ENCODE measurements at regions not wholly inside any gene's neighbourhood (a gene's known extent, or its start where the extent isn't known, plus 50 kb on each side); places are given as distances from the start of the nearest gene placed in this dataset.

DNA sequence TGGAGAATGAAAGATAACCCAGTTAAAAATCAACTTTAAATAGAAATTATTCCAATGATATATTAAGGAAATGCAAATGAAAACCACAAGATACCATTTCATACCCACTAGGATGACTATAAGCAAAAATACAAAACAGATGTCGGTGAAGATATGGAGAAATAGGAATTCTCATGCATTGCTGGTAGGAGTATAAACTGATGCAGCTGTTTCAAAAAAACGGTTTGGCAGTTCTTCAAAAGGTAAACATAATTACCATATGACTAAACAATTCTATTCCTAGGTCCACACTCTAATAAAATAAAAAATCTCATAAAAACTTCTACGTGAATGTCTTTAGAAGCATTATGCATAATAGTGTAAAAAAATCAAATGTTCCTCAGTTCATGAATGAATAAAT is 763.3 kb upstream of the BRINP3 start:
- TF ChIP-seq, protein P1, sequence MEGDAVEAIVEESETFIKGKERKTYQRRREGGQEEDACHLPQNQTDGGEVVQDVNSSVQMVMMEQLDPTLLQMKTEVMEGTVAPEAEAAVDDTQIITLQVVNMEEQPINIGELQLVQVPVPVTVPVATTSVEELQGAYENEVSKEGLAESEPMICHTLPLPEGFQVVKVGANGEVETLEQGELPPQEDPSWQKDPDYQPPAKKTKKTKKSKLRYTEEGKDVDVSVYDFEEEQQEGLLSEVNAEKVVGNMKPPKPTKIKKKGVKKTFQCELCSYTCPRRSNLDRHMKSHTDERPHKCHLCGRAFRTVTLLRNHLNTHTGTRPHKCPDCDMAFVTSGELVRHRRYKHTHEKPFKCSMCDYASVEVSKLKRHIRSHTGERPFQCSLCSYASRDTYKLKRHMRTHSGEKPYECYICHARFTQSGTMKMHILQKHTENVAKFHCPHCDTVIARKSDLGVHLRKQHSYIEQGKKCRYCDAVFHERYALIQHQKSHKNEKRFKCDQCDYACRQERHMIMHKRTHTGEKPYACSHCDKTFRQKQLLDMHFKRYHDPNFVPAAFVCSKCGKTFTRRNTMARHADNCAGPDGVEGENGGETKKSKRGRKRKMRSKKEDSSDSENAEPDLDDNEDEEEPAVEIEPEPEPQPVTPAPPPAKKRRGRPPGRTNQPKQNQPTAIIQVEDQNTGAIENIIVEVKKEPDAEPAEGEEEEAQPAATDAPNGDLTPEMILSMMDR (conservative IDR thresholded peaks at IDR 0.05; ENCODE audit: low read depth, low read length) = no peak
- TF ChIP-seq RCOR1 (IDR thresholded peaks at IDR 0.05; ENCODE audit: insufficient replicate concordance, low read length) (no peak), RFX5 (IDR thresholded peaks at IDR 0.05; ENCODE audit: low read depth, low read length) (no peak), CEBPB (IDR thresholded peaks at IDR 0.05; ENCODE audit: low read depth, low read length) (no peak), POLR2A (IDR thresholded peaks at IDR 0.05; ENCODE audit: low read depth, low read length) (no peak), CHD1 (IDR thresholded peaks at IDR 0.05; ENCODE audit: low read depth, low read length) (no peak), RAD21 (IDR thresholded peaks at IDR 0.05; ENCODE audit: low read length) (no peak), MAFK (IDR thresholded peaks at IDR 0.05; ENCODE audit: low read depth, low read length) (no peak), BHLHE40 (IDR thresholded peaks at IDR 0.05; ENCODE audit: low read depth, low read length) (no peak)

All from IMR-90 (cell line).